COR-L47 (cell line): ENCODE measurements at regions not wholly inside any gene's neighbourhood (a gene's known extent, or its start where the extent isn't known, plus 50 kb on each side); places are given as distances from the start of the nearest gene placed in this dataset.

Experiments
- DNase-seq: peaks from one replicate; lab custom pipeline; 2025; lab: John Stamatoyannopoulos, UW

- DNase-seq, result no peak
These were observed 136.5 kb upstream of the ZNF236 start for GRCh38 chr18:76685860-76686259.

GRCh38 chr18:76685402-76685801 lies 137.0 kb upstream of the ZNF236 start:
- no peak for DNase-seq

- DNase-seq, result no peak
These were observed 138.1 kb upstream of the ZNF236 start for GRCh38 chr18:76684265-76684664.

DNA sequence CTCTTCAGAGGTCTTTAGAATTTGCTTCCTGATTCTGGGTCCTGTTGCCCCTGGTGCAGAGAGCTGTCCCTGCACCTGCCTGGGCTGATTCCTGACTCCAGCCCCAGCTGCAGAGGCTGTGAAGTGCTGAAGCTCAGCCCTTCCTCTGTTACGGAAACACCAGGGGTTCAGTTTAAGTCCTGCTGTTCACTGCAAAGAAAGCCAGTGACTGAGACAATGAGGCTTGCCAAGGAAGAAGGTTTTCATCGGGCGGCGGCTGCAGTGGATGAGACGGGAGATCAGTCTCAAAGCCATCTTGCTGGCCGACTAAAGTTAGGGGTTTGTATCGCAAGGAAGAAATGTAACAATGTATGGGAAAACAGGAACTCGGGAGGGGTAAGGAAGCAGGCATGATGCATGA lies 142.4 kb upstream of the ZNF236 start:
- DNase-seq, result peak; percentile 58

GRCh38 chr18:76679259-76679658 lies 143.1 kb upstream of the ZNF236 start:
- peak; percentile 58 for DNase-seq

- no peak for DNase-seq
These were observed 144.1 kb upstream of the ZNF236 start for GRCh38 chr18:76678248-76678647.

DNA sequence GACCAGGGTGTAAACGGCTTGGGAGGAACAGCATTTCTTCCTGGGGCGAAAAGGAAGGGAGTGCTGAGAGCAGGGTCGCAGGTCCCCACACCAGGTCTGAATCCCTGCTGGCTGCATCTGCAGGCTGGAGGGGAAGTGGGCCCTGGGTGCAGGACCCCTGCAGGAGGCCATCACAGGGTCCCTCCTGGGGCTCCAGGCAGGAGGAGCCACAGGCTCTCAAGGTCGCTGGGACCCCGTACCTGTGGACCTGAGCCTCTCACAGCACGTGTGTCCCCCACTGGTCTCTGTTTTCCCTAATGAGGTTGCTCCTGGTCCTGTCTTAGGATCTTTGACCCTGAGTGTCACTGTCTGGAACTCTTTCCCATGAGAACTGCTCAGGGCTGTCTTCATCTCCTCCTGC lies 147.8 kb upstream of the ZNF236 start:
- no peak for DNase-seq

GRCh38 chr18:76673281-76674185 lies 148.8 kb upstream of the ZNF236 start:
- DNase-seq, result no peak

- DNase-seq, result no peak
These were observed 149.7 kb upstream of the ZNF236 start for GRCh38 chr18:76672627-76673026.

DNA sequence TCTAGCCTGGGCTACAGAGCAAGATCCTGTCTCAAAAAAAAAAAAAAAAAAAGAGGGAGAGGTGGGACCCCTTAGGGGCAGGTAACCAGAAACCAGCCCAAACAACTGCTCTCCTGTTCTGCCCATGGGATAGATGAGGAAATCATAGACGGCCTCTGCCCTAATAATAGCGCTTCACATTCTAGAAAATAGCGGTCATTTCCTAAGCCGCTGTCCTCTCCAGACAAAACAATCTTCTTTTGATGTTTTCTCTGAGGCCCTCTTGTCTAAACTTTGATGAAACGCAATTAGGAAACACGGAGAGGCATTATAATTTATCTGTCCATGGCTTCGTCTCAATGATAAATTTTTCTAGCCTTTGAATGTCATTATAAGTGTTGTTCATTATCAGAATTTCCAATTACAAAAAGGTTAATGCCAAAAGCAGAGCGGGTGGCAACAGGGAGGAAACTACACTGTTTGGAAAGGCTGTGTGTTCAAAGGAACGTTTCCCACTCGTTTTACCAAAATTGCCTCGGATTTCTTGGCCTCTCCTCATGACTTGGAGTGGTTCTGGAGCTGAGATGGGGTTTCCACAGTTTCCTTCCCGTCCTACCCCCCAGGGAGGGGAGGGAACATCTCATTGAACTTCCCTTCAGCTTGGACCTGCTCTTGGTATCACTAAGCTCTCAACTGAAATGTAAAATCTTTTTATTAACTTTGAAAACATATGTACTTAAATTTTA lies 151.6 kb upstream of the ZNF236 start:
- no peak for DNase-seq

- DNase-seq, result no peak
These were observed 153.8 kb upstream of the ZNF236 start for GRCh38 chr18:76668546-76668945.

DNA sequence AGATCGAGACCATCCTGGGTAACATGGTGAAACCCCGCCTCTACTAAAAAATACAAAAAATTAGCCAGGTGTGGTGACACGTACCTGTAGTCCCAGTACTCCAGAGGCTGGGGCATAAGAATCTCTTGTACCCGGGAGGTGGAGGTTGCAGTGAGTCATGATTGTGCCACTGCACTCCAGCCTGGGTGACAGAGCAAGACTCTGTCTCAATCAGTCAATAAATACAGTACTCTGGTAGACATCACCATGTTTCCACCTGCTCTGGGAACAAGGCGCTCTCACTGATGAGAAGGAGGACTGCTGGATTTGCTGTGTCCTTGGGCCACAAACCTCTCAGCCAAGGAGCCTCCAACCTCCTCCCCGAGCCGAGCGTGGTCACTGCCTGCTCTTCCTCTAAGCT lies 154.2 kb upstream of the ZNF236 start:
- no peak for DNase-seq

GRCh38 chr18:76667603-76668002 lies 154.8 kb upstream of the ZNF236 start:
- DNase-seq, result no peak

DNA sequence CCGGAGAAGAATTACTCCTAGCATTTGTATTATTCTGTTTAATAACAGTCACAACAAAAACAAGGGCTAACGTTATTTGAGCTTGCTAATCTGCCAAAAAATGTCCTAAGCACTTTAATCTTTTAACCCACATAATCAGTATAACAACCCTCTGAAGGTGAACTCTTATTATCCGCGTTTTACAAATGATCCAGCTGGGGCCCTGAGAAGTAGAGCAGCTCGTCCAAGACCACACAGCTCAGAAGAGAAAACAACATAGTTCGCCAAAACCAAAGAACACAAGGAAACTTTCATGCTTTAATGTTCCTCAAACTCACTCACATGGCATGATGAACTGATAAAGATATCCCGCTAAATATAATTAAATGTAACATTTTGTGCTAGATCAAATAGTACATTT lies 159.7 kb upstream of the ZNF236 start:
- DNase-seq, result no peak

GRCh38 chr18:76660571-76661192 lies 161.7 kb upstream of the ZNF236 start:
- no peak for DNase-seq

- DNase-seq, result peak; percentile 35
These were observed 163.6 kb upstream of the ZNF516 start for GRCh38 chr18:76658627-76659026.

DNA sequence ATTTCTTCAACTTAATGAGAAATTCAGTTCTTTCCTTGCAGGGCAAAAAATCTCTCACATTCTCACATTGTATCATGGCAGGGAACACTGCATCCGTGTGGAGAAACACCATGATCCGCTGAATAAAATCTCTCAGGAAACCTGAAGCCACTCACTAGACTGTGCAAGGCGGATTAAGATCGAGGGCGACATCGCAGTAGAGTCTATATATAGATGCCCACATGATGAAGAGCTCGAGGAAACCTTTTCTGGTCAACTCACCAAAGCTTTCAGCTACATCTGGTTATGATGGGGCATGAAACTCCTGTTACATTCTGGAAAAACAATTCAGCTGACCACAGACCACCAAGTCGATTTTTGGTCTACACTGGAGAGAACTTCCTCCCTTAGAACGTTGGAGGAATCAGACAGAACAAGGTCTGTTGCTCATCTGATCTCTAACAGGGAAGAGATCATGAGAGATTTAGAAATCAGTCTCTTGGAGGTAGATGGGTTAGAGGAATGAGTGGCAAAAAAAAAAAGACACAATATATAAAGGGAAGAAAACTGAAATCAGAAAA lies 162.9 kb upstream of the ZNF516 start:
- DNase-seq, result no peak

DNA sequence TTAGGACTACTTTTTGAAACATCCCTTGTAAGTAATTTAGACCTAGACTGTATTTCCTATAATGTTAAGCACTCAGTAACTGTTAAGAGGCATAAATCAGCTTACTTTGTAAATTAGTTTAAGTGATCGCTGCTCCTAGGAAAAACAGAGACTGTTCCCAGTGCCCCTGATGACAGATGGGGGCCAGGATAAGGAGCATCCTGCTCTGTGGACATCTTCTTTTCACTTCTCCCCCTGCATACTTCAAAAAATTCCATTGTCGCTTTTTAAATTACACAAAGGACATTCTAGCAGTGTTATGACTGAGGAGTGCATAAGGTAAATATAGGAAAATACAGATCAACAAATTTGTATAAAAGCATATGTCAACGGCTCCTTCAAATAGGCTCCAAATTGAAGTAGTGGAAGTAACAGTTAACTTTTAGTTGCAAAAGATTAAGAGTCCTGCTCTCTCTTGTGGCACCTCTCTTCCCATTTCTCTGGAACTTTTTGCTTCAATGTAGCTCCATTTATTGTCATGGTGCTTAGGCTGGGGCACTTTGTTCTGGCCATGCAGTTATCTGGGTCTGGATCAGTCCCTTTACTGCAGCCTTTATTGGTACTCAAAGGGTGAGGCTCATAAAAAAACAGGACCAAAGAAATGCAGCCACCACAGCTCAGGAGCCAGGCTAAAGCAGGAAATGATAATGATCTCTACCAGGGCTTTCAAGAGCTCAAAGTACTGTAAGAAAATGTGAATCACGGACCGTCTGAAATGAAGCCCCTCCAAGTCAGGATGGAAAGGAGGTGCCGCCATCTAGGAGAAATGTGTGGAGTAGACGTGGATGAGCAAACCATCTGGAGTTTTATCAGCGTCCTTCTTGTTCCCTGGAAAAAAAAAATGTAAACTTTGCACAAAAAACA lies 162.1 kb upstream of the ZNF516 start:
- no peak for DNase-seq

- no peak for DNase-seq
These were observed 159.5 kb upstream of the ZNF516 start for GRCh38 chr18:76654577-76654976.

DNA sequence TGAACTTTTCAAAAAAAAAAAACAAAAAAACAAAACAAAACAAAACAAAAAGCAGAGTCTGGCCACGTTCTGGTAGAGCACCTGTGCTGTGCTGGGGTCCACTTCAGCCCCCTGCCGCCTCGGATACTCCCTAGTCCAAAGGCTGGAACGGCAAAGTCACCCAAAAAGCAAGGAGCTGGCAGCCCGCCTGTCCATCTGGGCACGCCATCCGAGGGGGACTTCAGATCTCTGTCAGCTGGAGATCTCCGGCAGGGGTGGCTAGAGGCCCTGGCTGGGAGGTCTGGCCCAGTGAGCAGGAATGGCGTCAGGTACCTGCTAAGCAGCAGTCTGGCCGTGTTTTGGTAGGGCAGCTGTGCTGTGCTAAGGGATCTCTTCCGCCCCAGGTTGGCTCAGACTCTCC lies 152.3 kb upstream of the ZNF516 start:
- DNase-seq, result no peak

DNA sequence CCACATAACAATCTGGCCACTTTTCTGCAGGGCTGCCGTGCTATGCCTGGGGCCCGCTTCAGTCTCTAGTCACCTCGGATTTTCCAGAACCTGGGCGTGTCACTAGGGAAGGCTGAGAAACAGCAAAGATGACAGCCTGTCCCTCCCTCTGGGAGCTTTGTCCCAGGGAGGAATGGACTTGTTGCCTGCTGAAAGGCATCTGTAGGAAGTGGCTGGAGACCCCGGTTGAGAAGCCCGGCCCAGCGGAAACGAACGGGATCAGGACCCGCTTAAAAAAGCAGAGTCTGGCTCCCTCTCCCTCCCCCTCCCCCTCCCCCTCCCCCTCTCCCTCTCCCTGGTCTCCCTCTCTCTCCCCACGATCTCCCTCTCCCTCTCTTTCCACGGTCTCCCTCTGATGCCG lies 149.5 kb upstream of the ZNF516 start:
- no peak for DNase-seq

- no peak for DNase-seq
These were observed 149.0 kb upstream of the ZNF516 start for GRCh38 chr18:76643996-76644395.
